Osteocyte (in vitro differentiated cells): ENCODE measurements at regions not wholly inside any gene's neighbourhood (a gene's known extent, or its start where the extent isn't known, plus 50 kb on each side); places are given as distances from the start of the nearest gene placed in this dataset.

Experiments used
- DNase-seq: peaks from one replicate; pipeline ENCODE4 v3.0.0; 2021; ENCODE audit warnings: mixed read lengths; ENCODE audit not compliant: unreplicated experiment; ENCODE audit errors: extremely low spot score
- H3K27ac Mint-ChIP-seq: one replicate; pipeline ENCODE4 v1.8.0; 2021; ENCODE audit warnings: mild to moderate bottlenecking, mixed read lengths; ENCODE audit not compliant: unreplicated experiment
- H3K27me3 Mint-ChIP-seq: one replicate; pipeline ENCODE4 v1.8.0; 2021; ENCODE audit warnings: mixed read lengths; ENCODE audit not compliant: unreplicated experiment
- H3K36me3 Mint-ChIP-seq: one replicate; pipeline ENCODE4 v1.8.0; 2021; ENCODE audit warnings: mixed read lengths; ENCODE audit not compliant: unreplicated experiment
- H3K4me1 Mint-ChIP-seq: one replicate; pipeline ENCODE4 v1.8.0; 2021; ENCODE audit warnings: mixed read lengths; ENCODE audit not compliant: unreplicated experiment
- H3K4me3 Mint-ChIP-seq: one replicate; pipeline ENCODE4 v1.8.0; 2021; ENCODE audit warnings: mild to moderate bottlenecking, moderate library complexity, mixed read lengths; ENCODE audit not compliant: unreplicated experiment
- H3K9me3 Mint-ChIP-seq: one replicate; pipeline ENCODE4 v1.8.0; 2021; ENCODE audit warnings: mixed read lengths; ENCODE audit not compliant: unreplicated experiment
- CTCF ChIP-seq: fragments of 200-600 bp; sonication (generic); IDR thresholded peaks from 2 replicates; pipeline ENCODE4 v1.5.0; 2021; ENCODE audit warnings: antibody characterized with exemption, mild to moderate bottlenecking, moderate library complexity

- H3K9me3 Mint-ChIP-seq: peaks cover 39% of the 10 kb centered on the region
- no peaks in the 10 kb centered on the region for H3K27me3 Mint-ChIP-seq
- H3K4me1 Mint-ChIP-seq: no peaks in the 10 kb centered on the region
- no peak for DNase-seq
- H3K36me3 Mint-ChIP-seq: no peaks in the 10 kb centered on the region
- H3K4me3 Mint-ChIP-seq: no peak overlapping the region
- no peak for TF ChIP-seq CTCF
- no peak overlapping the region for H3K27ac Mint-ChIP-seq
These were observed 229.4 kb downstream of the MID1IP1 start for GRCh38 chrX:39030636-39031035.

GRCh38 chrX:39039890-39040289 is 238.6 kb downstream of the MID1IP1 start:
- peaks cover 5% of the 10 kb centered on the region for H3K27me3 Mint-ChIP-seq
- peaks cover 14% of the 10 kb centered on the region for H3K9me3 Mint-ChIP-seq
- no peaks in the 10 kb centered on the region for H3K36me3 Mint-ChIP-seq
- DNase-seq: no peak
- no peak overlapping the region for H3K4me3 Mint-ChIP-seq
- no peaks in the 10 kb centered on the region for H3K4me1 Mint-ChIP-seq
- TF ChIP-seq CTCF: no peak
- no peak overlapping the region for H3K27ac Mint-ChIP-seq

GRCh38 chrX:39043838-39044550 is 242.7 kb downstream of the MID1IP1 start:
- H3K36me3 Mint-ChIP-seq: no peaks in the 10 kb centered on the region
- DNase-seq: no peak
- no peak overlapping the region for H3K4me3 Mint-ChIP-seq
- H3K4me1 Mint-ChIP-seq: no peaks in the 10 kb centered on the region
- H3K27ac Mint-ChIP-seq: no peak overlapping the region
- peaks cover 9% of the 10 kb centered on the region for H3K9me3 Mint-ChIP-seq
- H3K27me3 Mint-ChIP-seq: peaks cover 5% of the 10 kb centered on the region
- no peak for TF ChIP-seq CTCF

- Mint-ChIP-seq H3K27ac (no peak overlapping the region), H3K4me3 (no peak overlapping the region)
These were observed 245.9 kb downstream of the MID1IP1 start for GRCh38 chrX:39047174-39047573.

GRCh38 chrX:39049975-39050374 is 248.7 kb downstream of the MID1IP1 start:
- no peaks in the 10 kb centered on the region for H3K36me3 Mint-ChIP-seq
- H3K9me3 Mint-ChIP-seq: peaks cover 5% of the 10 kb centered on the region
- no peak overlapping the region for H3K27ac Mint-ChIP-seq
- peaks cover 2% of the 10 kb centered on the region for H3K27me3 Mint-ChIP-seq
- TF ChIP-seq CTCF: no peak
- no peak overlapping the region for H3K4me3 Mint-ChIP-seq
- DNase-seq: no peak
- no peaks in the 10 kb centered on the region for H3K4me1 Mint-ChIP-seq

More at GRCh38 chrX:39047174-39047573, 245.9 kb downstream of the MID1IP1 start:
- H3K27me3 Mint-ChIP-seq: peaks cover 2% of the 10 kb centered on the region
- peaks cover 9% of the 10 kb centered on the region for H3K9me3 Mint-ChIP-seq
- H3K4me1 Mint-ChIP-seq: no peaks in the 10 kb centered on the region
- no peaks in the 10 kb centered on the region for H3K36me3 Mint-ChIP-seq
- no peak for DNase-seq
- TF ChIP-seq CTCF: no peak
